ENCODE measurements at regions not wholly inside any gene's neighbourhood (a gene's known extent, or its start where the extent isn't known, plus 50 kb on each side); places are given as distances from the start of the nearest gene placed in this dataset.
"Not testable (repeated sequence)": the region's sequence is repeated elsewhere in the genome, so short reads cannot be mapped to it uniquely, and the experiment has no call there.

GRCh38 chr6:120786682-120787081, 547.6 kb downstream of the TBC1D32 start:
- no peak for DNase-seq

GRCh38 chr6:120786256-120786655, 548.0 kb downstream of the TBC1D32 start:
- no peak for DNase-seq

- no peak for DNase-seq
Measured at GRCh38 chr6:120785459-120786086, 548.7 kb downstream of the TBC1D32 start.

- no peak for DNase-seq
Measured at GRCh38 chr6:120779441-120779840, 554.8 kb downstream of the TBC1D32 start.

- no peak for DNase-seq
Measured at GRCh38 chr6:120775698-120776097, 558.6 kb downstream of the TBC1D32 start.

GRCh38 chr6:120774275-120774674, 560.0 kb downstream of the TBC1D32 start:
- DNase-seq: no peak

- DNase-seq: no peak
Measured at GRCh38 chr6:120771019-120771418, 563.3 kb downstream of the TBC1D32 start.

GRCh38 chr6:120764312-120764711, 570.0 kb downstream of the TBC1D32 start:
- DNase-seq: no peak

- DNase-seq: no peak
Measured at GRCh38 chr6:120759570-120759969, 574.7 kb downstream of the TBC1D32 start.

GRCh38 chr6:120748574-120748973, 585.7 kb downstream of the TBC1D32 start:
- not testable (repeated sequence) for DNase-seq

- DNase-seq: no peak
Measured at GRCh38 chr6:120736740-120737139, 597.5 kb downstream of the TBC1D32 start.

GRCh38 chr6:120735641-120736040, 598.6 kb downstream of the TBC1D32 start:
- no peak for DNase-seq

- DNase-seq: no peak
Measured at GRCh38 chr6:120711255-120711654, 623.0 kb downstream of the TBC1D32 start.

GRCh38 chr6:120700001-120700400, 634.3 kb downstream of the TBC1D32 start:
- peak; percentile 15 for DNase-seq

- no peak for DNase-seq
Measured at GRCh38 chr6:120686492-120686891, 647.8 kb downstream of the TBC1D32 start.

GRCh38 chr6:120682145-120682544, 652.1 kb downstream of the TBC1D32 start:
- DNase-seq: no peak

GRCh38 chr6:120681204-120681603, 653.1 kb downstream of the TBC1D32 start:
- DNase-seq: no peak

- no peak for DNase-seq
Measured at GRCh38 chr6:120675886-120676285, 658.4 kb downstream of the TBC1D32 start.

- no peak for DNase-seq
Measured at GRCh38 chr6:120671519-120671918, 662.8 kb downstream of the TBC1D32 start.

- DNase-seq: no peak
Measured at GRCh38 chr6:120652506-120652905, 681.8 kb downstream of the TBC1D32 start.

- DNase-seq: no peak
Measured at GRCh38 chr6:120648713-120649112, 685.6 kb downstream of the TBC1D32 start.

- DNase-seq: no peak
Measured at GRCh38 chr6:120646101-120646500, 688.2 kb downstream of the TBC1D32 start.

GRCh38 chr6:120632975-120633374, 701.3 kb downstream of the TBC1D32 start:
- DNase-seq: no peak

GRCh38 chr6:120627612-120628011, 706.7 kb downstream of the TBC1D32 start:
- DNase-seq: no peak

GRCh38 chr6:120622127-120622631, 712.1 kb downstream of the TBC1D32 start:
- no peak for DNase-seq

Data from NCI-H1105 (cell line).